Neural cell (in vitro differentiated cells): ENCODE measurements at regions not wholly inside any gene's neighbourhood (a gene's known extent, or its start where the extent isn't known, plus 50 kb on each side); places are given as distances from the start of the nearest gene placed in this dataset.

Experiments used
- H2AFZ ChIP-seq: fragments of 200-600, 300-800 bp; sonication (generic), shearing (Covaris generic); 2 replicates; pipeline ENCODE4 v1.6.0; 2014; ENCODE audit warnings: low read depth, mild to moderate bottlenecking, antibody characterized with exemption, low read length, moderate library complexity
- H3F3A ChIP-seq: fragments of 200-600 bp; shearing (Covaris generic); 2 replicates; pipeline ENCODE4 v1.6.1; 2016; ENCODE audit warnings: mild to moderate bottlenecking, moderate library complexity, mixed read lengths, antibody characterized with exemption, low read length; ENCODE audit not compliant: insufficient read depth, poor library complexity, severe bottlenecking
- H3K27ac ChIP-seq: fragments of 200-600, 300-800 bp; sonication (generic), shearing (Covaris generic); 2 replicates; pipeline ENCODE4 v1.5.1; 2014; ENCODE audit warnings: mild to moderate bottlenecking, low read length, moderate library complexity
- H3K27me3 ChIP-seq: fragments of 300-800, 200-600 bp; sonication (generic), shearing (Covaris generic); 2 replicates; pipeline ENCODE4 v1.6.0; 2014; ENCODE audit warnings: mild to moderate bottlenecking, low read depth, low read length, moderate library complexity; ENCODE audit not compliant: insufficient read depth
- H3K36me3 ChIP-seq: fragments of 300-800, 200-600 bp; sonication (generic), shearing (Covaris generic); 2 replicates; pipeline ENCODE4 v1.5.1; 2014; ENCODE audit warnings: mild to moderate bottlenecking, antibody characterized with exemption, low read length, moderate library complexity; ENCODE audit not compliant: insufficient read depth
- H3K4me2 ChIP-seq: fragments of 300-800, 200-600 bp; sonication (generic), shearing (Covaris generic); 2 replicates; pipeline ENCODE4 v1.6.0; 2014; ENCODE audit warnings: mild to moderate bottlenecking, low read length
- H3K4me3 ChIP-seq: fragments of 300-800, 200-600 bp; sonication (generic), shearing (Covaris generic); 2 replicates; pipeline ENCODE4 v1.5.1; 2014; ENCODE audit warnings: mild to moderate bottlenecking, low read length, moderate library complexity
- H3K79me2 ChIP-seq: fragments of 200-600 bp; shearing (Covaris generic); replicated peaks from 2 replicates; pipeline ENCODE4 v1.6.0; 2014; ENCODE audit warnings: mild to moderate bottlenecking, low read length, moderate library complexity; ENCODE audit not compliant: insufficient read depth
- H3K9ac ChIP-seq: fragments of 300-800, 200-600 bp; sonication (generic), shearing (Covaris generic); 2 replicates; pipeline ENCODE4 v1.6.1; 2016; ENCODE audit warnings: mild to moderate bottlenecking, low read length, mixed read lengths
- H3K9me2 ChIP-seq: fragments of 200-600 bp; shearing (Covaris generic); 2 replicates; pipeline ENCODE4 v1.6.1; 2016; ENCODE audit warnings: mild to moderate bottlenecking, low read length, mixed read lengths; ENCODE audit not compliant: insufficient read depth
- H3K9me3 ChIP-seq: fragments of 200-600, 300-800 bp; sonication (generic), shearing (Covaris generic); 2 replicates; pipeline ENCODE4 v1.6.1; 2016; ENCODE audit warnings: mild to moderate bottlenecking, mixed run types, low read length, moderate library complexity, mixed read lengths
- H4K20me1 ChIP-seq: fragments of 200-600 bp; shearing (Covaris generic); 2 replicates; pipeline ENCODE4 v1.6.1; 2016; ENCODE audit warnings: mild to moderate bottlenecking, mixed run types; ENCODE audit not compliant: insufficient read depth
- CTCF ChIP-seq: fragments of 450-650 bp; IDR thresholded peaks from 2 replicates; pipeline ENCODE4 v1.5.1; 2014; ENCODE audit warnings: antibody characterized with exemption, mild to moderate bottlenecking, moderate library complexity; ENCODE audit not compliant: poor library complexity, severe bottlenecking
- EP300 ChIP-seq: fragments of 450-650 bp; conservative IDR thresholded peaks from 2 replicates; pipeline ENCODE4 v1.6.1; 2014; ENCODE audit warnings: antibody characterized with exemption, mild to moderate bottlenecking, moderate library complexity; ENCODE audit not compliant: poor library complexity, severe bottlenecking
- EZH2 ChIP-seq: fragments of 200-600, 300-800 bp; shearing (Covaris generic), sonication (generic); IDR thresholded peaks from 2 replicates; pipeline ENCODE4 v1.6.1; 2014; ENCODE audit warnings: antibody characterized with exemption, low read length, borderline replicate concordance, mild to moderate bottlenecking; ENCODE audit not compliant: insufficient read depth, poor library complexity, severe bottlenecking
- MXI1 ChIP-seq: fragments of 450-650 bp; conservative IDR thresholded peaks from 2 replicates; pipeline ENCODE4 v1.6.1; 2014; ENCODE audit warnings: antibody characterized with exemption, mild to moderate bottlenecking; ENCODE audit not compliant: poor library complexity, severe bottlenecking
- POLR2AphosphoS5 ChIP-seq: IDR thresholded peaks from 2 replicates; pipeline ENCODE4 v1.6.1; 2012
- RAD21 ChIP-seq: fragments of 450-650 bp; conservative IDR thresholded peaks from 2 replicates; pipeline ENCODE4 v1.6.1; 2014; ENCODE audit warnings: antibody characterized with exemption, mild to moderate bottlenecking, moderate library complexity
- REST ChIP-seq: IDR thresholded peaks from 2 replicates; pipeline ENCODE4 v1.6.1; 2012; ENCODE audit warnings: borderline replicate concordance
- SMC3 ChIP-seq: fragments of 450-650 bp; conservative IDR thresholded peaks from 2 replicates; pipeline ENCODE4 v1.6.1; 2014; ENCODE audit warnings: antibody characterized with exemption, mild to moderate bottlenecking, moderate library complexity; ENCODE audit not compliant: poor library complexity
- TAF1 ChIP-seq: IDR thresholded peaks from 2 replicates; pipeline ENCODE4 v1.6.1; 2012; ENCODE audit warnings: low read depth

- no peaks in the 10 kb centered on the region for H3K9me2 ChIP-seq
- H3K9ac ChIP-seq = no peak overlapping the region
- no peaks in the 10 kb centered on the region for H3F3A ChIP-seq
- H3K27ac ChIP-seq = no peak overlapping the region
- H3K4me2 ChIP-seq = no peak overlapping the region
- no peaks in the 10 kb centered on the region for H3K27me3 ChIP-seq
- H3K79me2 ChIP-seq = no peaks in the 10 kb centered on the region
- no peaks in the 10 kb centered on the region for H3K9me3 ChIP-seq
- no peaks in the 10 kb centered on the region for H3K36me3 ChIP-seq
- TF ChIP-seq TAF1 (no peak), CTCF (no peak), POLR2AphosphoS5 (no peak), EP300 (no peak), REST (no peak), RAD21 (no peak), EZH2 (no peak), MXI1 (no peak), SMC3 (no peak)
- no peak overlapping the region for H2AFZ ChIP-seq
- H3K4me3 ChIP-seq = no peak overlapping the region
- H4K20me1 ChIP-seq = no peaks in the 10 kb centered on the region
Observed at GRCh38 chr2:212902421-212902820, 249.0 kb downstream of the IKZF2 start.

- Histone ChIP-seq H3K27me3 (no peaks in the 10 kb centered on the region), H2AFZ (no peak overlapping the region), H4K20me1 (no peaks in the 10 kb centered on the region), H3K27ac (no peak overlapping the region), H3K4me2 (no peak overlapping the region), H3K36me3 (no peaks in the 10 kb centered on the region), H3K4me3 (no peak overlapping the region), H3F3A (no peaks in the 10 kb centered on the region), H3K9me3 (no peaks in the 10 kb centered on the region), H3K9me2 (no peaks in the 10 kb centered on the region), H3K9ac (no peak overlapping the region), H3K79me2 (no peaks in the 10 kb centered on the region)
- TF ChIP-seq EP300 (no peak), POLR2AphosphoS5 (no peak), CTCF (no peak), EZH2 (no peak), SMC3 (no peak)
Observed at GRCh38 chr2:212901604-212902275, 249.7 kb downstream of the IKZF2 start.
